GM12892 (cell line): ENCODE measurements at regions not wholly inside any gene's neighbourhood (a gene's known extent, or its start where the extent isn't known, plus 50 kb on each side); places are given as distances from the start of the nearest gene placed in this dataset.

ENCODE experiments used
- POLR2AphosphoS5 ChIP-seq: IDR thresholded peaks from 2 replicates; pipeline ENCODE4 v1.6.1; 2011; ENCODE audit warnings: low read depth, low read length, control low read depth
- TAF1 ChIP-seq: IDR thresholded peaks from 2 replicates; pipeline ENCODE4 v1.6.1; 2011; ENCODE audit warnings: low read depth, mild to moderate bottlenecking, control low read depth, low read length, borderline replicate concordance

DNA sequence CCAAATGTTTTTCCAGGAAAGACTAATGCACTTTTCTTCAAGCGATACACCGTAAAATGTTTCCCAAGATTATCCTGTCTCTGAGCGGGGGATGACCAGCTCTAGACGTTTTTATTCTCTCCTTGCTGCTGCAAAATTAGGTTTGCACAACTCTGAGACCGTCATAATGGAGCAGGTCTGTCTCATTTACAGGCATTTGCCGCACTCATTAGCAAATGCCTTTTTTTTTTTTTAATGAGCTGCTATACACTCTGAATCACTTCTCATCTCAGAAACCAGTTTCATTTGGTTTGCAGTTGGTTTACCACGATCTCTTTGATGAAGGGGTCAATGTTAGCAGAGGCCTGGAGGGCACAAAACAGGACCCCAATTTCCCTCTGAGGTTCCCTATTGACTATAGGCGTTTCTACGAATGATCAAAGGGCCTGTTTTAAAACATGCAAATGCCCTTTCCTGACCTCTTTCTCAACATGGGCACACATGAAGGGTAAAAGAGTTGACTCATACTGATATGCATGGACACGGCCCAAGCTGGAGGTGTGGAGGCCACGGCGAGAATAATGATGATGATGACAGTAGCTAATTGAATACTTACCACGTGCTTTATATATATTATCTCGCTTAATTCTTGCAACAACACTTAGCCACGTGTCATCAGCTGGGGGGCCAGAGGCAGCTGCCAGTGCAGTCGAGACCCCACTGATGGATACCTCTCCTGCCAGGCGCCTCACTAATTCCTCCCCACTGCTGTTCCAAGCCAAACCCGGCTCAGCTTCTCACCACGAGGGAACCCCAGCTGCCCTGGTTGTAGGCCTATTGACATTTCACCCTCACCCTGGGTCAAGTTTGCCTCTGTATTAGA is 89.9 kb upstream of the PTCH1 start:
- TF ChIP-seq POLR2AphosphoS5, result no peak
- no peak for TF ChIP-seq TAF1
